ENCODE measurements at regions not wholly inside any gene's neighbourhood (a gene's known extent, or its start where the extent isn't known, plus 50 kb on each side); places are given as distances from the start of the nearest gene placed in this dataset.

- DNase-seq (ENCODE audit: low read depth in 4 of 4, low spot score in 3 of 4) = no peak
Observed at GRCh38 chr17:73749928-73750605, 105.8 kb upstream of the SDK2 start.

DNA sequence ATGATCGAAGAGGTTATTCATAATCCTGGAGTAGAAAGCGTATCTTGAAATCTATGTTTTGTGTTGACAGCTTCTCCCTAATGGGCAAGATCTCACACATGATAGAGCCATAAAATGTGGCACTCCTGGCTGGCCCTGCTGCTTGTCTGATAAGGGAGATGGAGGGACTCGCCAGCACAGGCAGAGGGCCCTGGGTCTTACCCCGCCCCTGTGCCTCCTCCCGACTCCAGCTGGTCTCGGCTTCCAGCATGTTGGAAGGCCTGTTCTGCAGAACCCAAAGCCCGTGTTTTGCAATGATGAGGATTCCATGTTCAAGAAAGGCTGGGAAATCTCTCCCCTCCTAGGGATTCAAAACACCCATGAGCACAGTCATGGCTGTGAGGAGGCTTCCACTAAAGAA, 106.7 kb upstream of the SDK2 start:
- DNase-seq (ENCODE audit: low read depth in 4 of 4, low spot score in 3 of 4) = no peak

DNA sequence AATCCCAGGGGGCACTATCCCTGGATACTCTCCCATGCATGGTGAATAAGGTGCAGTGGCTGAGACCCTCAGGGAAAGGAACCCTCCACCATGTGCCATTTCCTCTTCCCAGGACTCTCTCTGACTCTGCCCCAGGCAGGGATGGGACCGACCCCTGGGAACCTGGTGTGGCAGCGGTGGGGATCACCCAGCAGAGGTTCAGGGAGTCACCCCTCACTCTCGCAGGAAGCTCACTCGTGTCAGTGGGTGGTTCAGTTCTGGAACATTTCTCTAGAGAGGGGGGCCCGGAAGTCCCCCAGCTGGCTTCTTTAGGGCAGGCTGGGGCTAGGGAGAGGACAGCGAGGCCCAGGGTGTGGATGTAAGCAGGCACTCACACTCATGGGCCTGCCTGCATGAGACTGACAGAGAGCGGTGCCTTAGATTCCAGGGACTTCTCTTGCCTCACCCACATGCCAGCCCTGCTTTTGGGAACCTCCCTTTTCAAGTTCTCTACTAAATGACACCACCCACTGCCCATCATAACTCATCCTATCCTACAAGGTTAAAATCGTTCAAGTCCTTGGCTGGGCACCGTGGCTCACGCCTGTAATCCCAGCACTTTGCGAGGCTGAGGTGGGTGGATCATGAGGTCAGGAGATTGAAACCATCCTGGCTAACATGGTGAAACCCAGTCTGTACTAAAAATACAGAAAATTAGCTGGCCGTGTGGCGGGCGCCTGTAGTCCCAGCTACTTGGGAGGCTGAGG, 109.7 kb upstream of the SDK2 start:
- DNase-seq (ENCODE audit: low read depth in 4 of 4, low spot score in 3 of 4) = no peak

- no peak for DNase-seq (ENCODE audit: low read depth in 4 of 4, low spot score in 3 of 4)
Observed at GRCh38 chr17:73754886-73755400, 110.7 kb upstream of the SDK2 start.

DNA sequence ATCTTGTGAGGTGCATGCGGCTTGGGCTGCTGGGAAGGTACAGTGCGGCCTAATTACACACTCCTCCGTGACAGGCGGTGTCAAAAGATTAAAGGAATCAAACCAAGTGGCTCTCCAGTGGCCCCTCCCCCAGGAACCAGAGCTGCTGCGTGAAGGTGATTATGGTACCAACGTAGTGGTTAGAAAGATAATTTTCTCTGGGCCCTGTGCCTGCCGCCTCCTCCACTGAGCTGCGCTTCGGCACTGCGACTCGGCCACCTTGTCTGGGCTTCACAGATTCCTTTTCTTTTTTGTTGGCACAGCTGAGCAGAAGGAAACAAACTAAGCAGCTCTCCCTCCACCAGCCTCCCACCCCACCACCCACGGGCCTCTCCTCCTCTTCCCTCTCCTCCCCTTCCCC, 113.2 kb upstream of the SDK2 start:
- no peak for DNase-seq (ENCODE audit: low read depth in 4 of 4, low spot score in 3 of 4)

DNA sequence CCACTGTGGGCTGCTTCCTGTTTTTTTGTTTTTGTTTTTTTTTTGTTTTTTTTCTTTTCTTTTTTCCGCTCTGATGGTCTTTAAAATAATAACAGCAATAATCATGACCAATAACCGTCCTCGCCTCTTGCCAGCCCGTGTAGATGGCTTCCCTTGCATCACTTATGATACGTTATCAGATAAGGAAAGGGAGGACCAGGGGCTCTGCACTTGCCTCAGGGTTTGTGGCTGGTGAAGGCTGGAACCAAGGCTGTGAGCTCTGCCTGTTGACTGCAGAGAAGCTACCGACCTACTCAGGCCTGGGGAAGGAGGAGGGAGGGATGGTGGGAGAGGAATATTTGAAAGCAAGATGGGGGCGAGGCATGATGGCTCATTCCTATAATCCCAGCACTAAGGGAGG, 114.0 kb upstream of the SDK2 start:
- DNase-seq (ENCODE audit: low read depth in 4 of 4, low spot score in 3 of 4) = no peak

GRCh38 chr17:73759324-73759723, 115.1 kb upstream of the SDK2 start:
- DNase-seq (ENCODE audit: low read depth in 4 of 4, low spot score in 3 of 4) = no peak

GRCh38 chr17:73759734-73760438, 115.6 kb upstream of the SDK2 start:
- no peak for DNase-seq (ENCODE audit: low read depth in 4 of 4, low spot score in 3 of 4)

GRCh38 chr17:73760439-73760758, 116.2 kb upstream of the SDK2 start:
- DNase-seq (ENCODE audit: low read depth in 4 of 4, low spot score in 3 of 4) = no peak

GRCh38 chr17:73765824-73766563, 121.7 kb upstream of the SDK2 start:
- DNase-seq (ENCODE audit: low read depth in 4 of 4, low spot score in 3 of 4) = no peak

- DNase-seq (ENCODE audit: low read depth in 4 of 4, low spot score in 3 of 4) = no peak
Observed at GRCh38 chr17:73767696-73768095, 123.5 kb upstream of the SDK2 start.

- DNase-seq (ENCODE audit: low read depth in 4 of 4, low spot score in 3 of 4) = no peak
Observed at GRCh38 chr17:73768691-73769090, 124.4 kb upstream of the SDK2 start.

DNA sequence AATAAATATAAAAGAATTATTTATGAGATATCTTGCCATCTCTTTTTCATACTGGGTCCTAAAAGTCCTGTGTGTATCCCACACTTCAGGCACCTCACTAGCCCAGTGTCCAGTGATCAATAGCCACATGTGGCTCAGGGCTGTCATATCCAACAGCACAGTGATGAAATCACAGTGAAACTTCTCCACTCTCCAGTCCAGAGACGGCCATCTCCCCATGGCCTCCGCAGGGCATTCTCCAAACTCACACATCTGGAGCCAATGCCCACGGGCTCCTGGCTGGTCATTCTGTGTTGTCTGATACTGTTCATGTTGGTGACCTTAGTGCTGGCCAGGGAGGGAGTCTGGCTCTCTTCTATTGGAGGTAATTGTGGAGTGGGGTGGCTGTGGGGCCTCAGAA, 125.2 kb upstream of the SDK2 start:
- no peak for DNase-seq (ENCODE audit: low read depth in 4 of 4, low spot score in 3 of 4)

DNA sequence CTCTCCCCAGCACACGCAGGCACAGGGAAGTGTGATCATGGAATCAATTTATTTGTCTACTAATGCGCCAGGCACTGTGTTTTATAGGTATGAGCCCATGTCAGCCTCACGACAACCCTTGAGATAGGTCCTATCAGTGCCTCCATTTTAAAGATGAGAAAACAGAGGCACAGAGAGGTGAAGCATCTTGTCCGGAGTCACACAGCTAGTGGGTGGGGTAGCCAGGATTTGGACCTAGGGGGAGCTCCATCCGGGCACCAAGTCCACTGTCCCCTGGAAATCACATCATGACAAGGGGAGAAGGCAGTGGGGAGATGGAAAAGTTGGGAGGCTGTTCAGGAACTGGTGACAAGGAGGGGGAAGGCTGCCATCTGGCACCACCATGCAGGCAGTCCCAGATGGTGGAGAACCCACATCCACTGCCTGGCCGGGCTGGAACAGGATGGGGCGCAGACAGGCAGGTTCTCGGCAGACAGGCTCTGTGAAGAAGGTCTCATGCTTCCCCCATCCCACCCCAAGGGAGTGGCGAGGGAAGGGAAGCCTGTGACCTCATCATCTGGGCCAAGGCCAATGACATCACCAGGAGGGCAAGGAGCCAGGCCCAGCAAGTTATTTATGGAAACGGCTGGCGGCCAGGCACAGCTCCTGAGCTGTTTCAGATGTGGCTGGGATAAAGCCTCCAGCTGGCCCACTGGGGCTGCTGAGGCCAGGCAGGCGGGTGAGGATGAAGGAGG, 126.0 kb upstream of the SDK2 start:
- DNase-seq (ENCODE audit: low read depth in 4 of 4, low spot score in 3 of 4) = peak; percentile 51 to 65 (median 56)

DNA sequence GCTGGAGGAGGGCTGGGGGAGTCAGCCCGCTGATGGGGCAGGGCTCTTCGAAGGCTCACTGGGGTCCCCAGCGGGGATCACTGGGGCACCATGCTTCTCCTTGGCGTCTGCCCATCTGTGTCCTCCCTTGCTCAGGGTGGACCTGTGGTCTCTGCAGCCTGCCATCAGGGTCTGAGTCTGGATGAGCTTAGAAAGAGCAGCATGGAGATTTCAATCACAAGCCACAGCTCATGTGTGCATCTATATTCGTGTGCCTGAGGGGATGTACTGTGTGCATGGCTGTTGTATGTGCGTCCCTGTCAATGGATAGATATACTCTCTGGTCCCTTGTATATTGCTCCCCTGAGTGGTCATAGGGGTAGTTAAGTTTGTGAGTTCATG, 126.6 kb upstream of the SDK2 start:
- no peak for DNase-seq (ENCODE audit: low read depth in 4 of 4, low spot score in 3 of 4)

DNA sequence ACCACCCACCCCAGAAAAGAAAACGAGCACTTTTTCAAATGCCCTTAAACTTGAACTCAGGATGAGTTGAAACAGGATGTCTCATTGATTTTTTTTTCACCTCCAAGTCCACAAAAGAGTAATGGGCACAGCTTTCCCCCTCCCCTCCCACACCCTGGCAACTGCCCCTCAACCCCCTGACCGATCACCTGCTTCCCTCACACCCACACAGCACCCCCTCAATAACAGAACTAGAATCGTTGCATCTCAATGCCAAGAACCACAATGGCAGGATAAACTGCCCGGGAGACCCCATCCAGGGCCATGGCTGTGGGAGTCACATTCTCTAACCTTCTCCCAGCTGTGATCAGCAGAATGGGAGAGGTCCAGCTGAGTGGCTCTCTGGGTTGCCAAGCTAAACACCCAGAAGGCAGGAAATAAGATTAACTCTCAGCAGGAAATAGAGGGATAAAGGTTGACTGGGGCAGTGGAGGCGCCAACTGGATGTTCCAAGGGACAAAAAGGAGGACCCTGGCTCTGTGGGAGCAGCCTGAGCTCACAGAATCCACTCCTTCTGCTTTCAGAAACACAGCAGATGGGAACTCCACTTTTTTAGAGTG, 128.0 kb upstream of the SDK2 start:
- DNase-seq (ENCODE audit: low read depth in 4 of 4, low spot score in 3 of 4) = no peak

- no peak for DNase-seq (ENCODE audit: low read depth in 4 of 4, low spot score in 3 of 4)
Observed at GRCh38 chr17:73773702-73774101, 129.5 kb upstream of the SDK2 start.

- DNase-seq (ENCODE audit: low read depth in 4 of 4, low spot score in 3 of 4) = no peak
Observed at GRCh38 chr17:73774852-73775251, 130.6 kb upstream of the SDK2 start.

DNA sequence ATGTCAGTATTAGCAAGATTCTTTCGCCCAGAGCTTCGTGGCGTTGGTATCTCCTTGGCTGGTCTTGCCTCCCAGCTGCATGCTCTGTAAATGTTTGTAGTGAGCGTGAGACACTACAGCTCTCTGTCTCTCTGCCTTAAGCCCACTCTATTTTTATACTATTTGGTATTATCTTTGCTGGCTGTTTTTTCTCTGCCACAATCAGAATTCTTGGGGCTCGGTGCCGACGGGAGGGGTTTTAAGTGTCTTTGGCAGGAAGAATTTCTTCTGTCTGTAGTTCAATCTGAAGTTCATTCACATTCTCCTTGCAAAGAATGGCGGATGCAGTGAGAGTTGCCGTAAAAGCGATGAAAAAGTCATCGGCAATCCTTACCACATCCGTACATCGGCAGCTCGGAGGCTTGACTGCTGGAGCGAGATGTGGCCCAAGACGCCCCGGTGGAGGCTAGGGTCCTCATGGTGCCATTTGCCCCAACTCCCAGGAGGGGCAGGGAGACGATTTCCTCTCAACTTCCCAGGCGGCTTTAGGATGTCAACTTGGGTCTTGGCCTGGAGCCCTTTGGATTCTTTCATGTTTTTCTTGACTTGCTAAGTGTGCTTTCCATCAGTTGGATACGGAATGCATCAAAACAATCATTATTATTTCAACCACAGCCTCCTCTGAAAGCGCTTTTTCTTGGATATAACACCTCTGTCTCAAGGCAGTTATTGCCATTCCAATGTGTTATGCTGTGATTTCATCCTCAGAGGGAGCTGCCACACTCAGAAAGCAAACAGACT, 132.3 kb upstream of the SDK2 start:
- DNase-seq (ENCODE audit: low read depth in 4 of 4, low spot score in 3 of 4) = no peak

Data from right renal pelvis (tissue), 4 donors.